GM23248 (cell line): ENCODE measurements at regions not wholly inside any gene's neighbourhood (a gene's known extent, or its start where the extent isn't known, plus 50 kb on each side); places are given as distances from the start of the nearest gene placed in this dataset.

ENCODE experiments used
- EZH2 ChIP-seq: fragments of 200-600 bp; sonication (generic); IDR thresholded peaks from 2 replicates; pipeline ENCODE4 v1.6.1; 2018; ENCODE audit warnings: antibody characterized with exemption, mild to moderate bottlenecking; ENCODE audit not compliant: insufficient read depth, poor library complexity, severe bottlenecking
- EZH2phosphoT487 ChIP-seq: fragments of 200-600 bp; sonication (generic); IDR thresholded peaks from 2 replicates; pipeline ENCODE4 v1.6.1; 2018; ENCODE audit warnings: antibody characterized with exemption, moderate library complexity, mild to moderate bottlenecking, low read depth; ENCODE audit not compliant: insufficient read depth

DNA sequence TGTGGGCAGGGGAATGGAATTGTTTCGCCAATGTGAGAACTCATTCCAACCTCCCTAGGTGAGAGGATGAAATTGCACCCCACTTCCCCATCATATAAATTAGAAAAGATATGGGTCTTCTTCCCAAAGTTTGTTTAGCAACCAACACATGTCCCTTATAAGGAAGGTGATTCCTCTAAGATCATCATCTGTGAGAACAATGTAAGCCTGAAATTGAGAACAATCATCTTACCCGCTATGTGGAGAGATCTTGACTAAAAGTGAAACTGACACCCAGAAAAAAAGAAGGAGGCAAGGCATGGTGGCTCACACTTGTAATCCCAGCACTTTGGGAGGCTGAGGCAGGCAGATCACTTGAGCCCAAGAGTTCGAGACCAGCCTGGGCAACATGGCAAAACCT lies 173.2 kb upstream of the HMGA2 start:
- TF ChIP-seq EZH2phosphoT487, result no peak
- TF ChIP-seq EZH2, result no peak
